OCI-LY7 (cell line): ENCODE measurements at regions not wholly inside any gene's neighbourhood (a gene's known extent, or its start where the extent isn't known, plus 50 kb on each side); places are given as distances from the start of the nearest gene placed in this dataset.

Source experiments
- BruUV-seq: library from RNA; stranded (reverse); fragments of 400-500 nt; replicated peaks from 2 replicates; lab custom pipeline; 2021; lab: Mats Ljungman, UMichigan
- CTCF ChIA-PET: fragments of 300-600 bp; sonication (Branson Sonifier 250); formaldehyde crosslinking; loops from one replicate; lab custom pipeline; 2022; ENCODE audit warnings: antibody characterized with exemption; ENCODE audit not compliant: unreplicated experiment; lab: Charles Lee
- POLR2A ChIA-PET: fragments of 300-600 bp; sonication (Branson Sonifier 250); formaldehyde crosslinking; loops from one replicate; lab custom pipeline; 2022; ENCODE audit warnings: antibody characterized with exemption; lab: Charles Lee
- DNase-seq: peaks from one replicate; pipeline ENCODE4 v3.0.0-alpha.2; 2015; ENCODE audit warnings: low spot score
- H2AFZ ChIP-seq: fragments of 200-600 bp; sonication (generic), shearing (Covaris generic); 2 replicates; pipeline ENCODE4 v1.6.1; 2014; ENCODE audit warnings: mild to moderate bottlenecking, antibody characterized with exemption, low read length, moderate library complexity
- H3K27ac ChIP-seq: fragments of 200-600 bp; sonication (generic); 2 replicates; pipeline ENCODE4 v1.5.1; 2014; ENCODE audit warnings: mixed run types, low read depth, mild to moderate bottlenecking, moderate library complexity, low read length, inconsistent platforms; ENCODE audit not compliant: poor library complexity, severe bottlenecking
- H3K36me3 ChIP-seq: fragments of 200-600 bp; sonication (generic); 2 replicates; pipeline ENCODE4 v1.6.1; 2014; ENCODE audit warnings: mild to moderate bottlenecking, antibody characterized with exemption, low read length, moderate library complexity, mixed read lengths; ENCODE audit not compliant: insufficient read depth
- H3K4me1 ChIP-seq: fragments of 200-600 bp; sonication (generic); 2 replicates; pipeline ENCODE4 v1.5.1; 2014; ENCODE audit warnings: mild to moderate bottlenecking, low read length; ENCODE audit not compliant: insufficient read depth, poor library complexity, severe bottlenecking
- H3K4me2 ChIP-seq: fragments of 200-600 bp; sonication (generic); 2 replicates; pipeline ENCODE4 v1.6.1; 2014; ENCODE audit warnings: mild to moderate bottlenecking, low read length
- H3K4me3 ChIP-seq: fragments of 200-600 bp; sonication (generic); 2 replicates; pipeline ENCODE4 v1.5.1; 2014; ENCODE audit warnings: mild to moderate bottlenecking, low read depth, low read length; ENCODE audit not compliant: poor library complexity, severe bottlenecking
- H3K79me2 ChIP-seq: fragments of 200-600 bp; sonication (generic); 2 replicates; pipeline ENCODE4 v1.6.1; 2016; ENCODE audit warnings: low read depth, mild to moderate bottlenecking, low read length, moderate library complexity, mixed read lengths; ENCODE audit not compliant: insufficient read depth
- H3K9me2 ChIP-seq: fragments of 200-600 bp; sonication (generic); 2 replicates; pipeline ENCODE4 v1.6.1; 2016; ENCODE audit warnings: mild to moderate bottlenecking, low read length, mixed read lengths; ENCODE audit not compliant: insufficient read depth
- H3K9me3 ChIP-seq: fragments of 200-600 bp; sonication (generic); 2 replicates; pipeline ENCODE4 v1.6.1; 2014; ENCODE audit warnings: mild to moderate bottlenecking, mixed run types, low read length, mixed read lengths
- H4K20me1 ChIP-seq: fragments of 200-600 bp; sonication (generic); 2 replicates; pipeline ENCODE4 v1.6.1; 2014; ENCODE audit warnings: mild to moderate bottlenecking, antibody characterized with exemption, low read length, moderate library complexity, mixed read lengths; ENCODE audit not compliant: insufficient read depth
- EZH2phosphoT487 ChIP-seq: fragments of 200-600 bp; sonication (generic); IDR thresholded peaks from 2 replicates; pipeline ENCODE4 v1.6.1; 2018; ENCODE audit warnings: low read depth, borderline replicate concordance, mild to moderate bottlenecking, mixed run types, antibody characterized with exemption, low read length, moderate library complexity, mixed read lengths
- intact Hi-C: fragments of 100-400 bp; cut with micrococcal nuclease; formaldehyde crosslinking; loops from one replicate; pipeline ENCODE4 v1.10.0; 2022; ENCODE audit not compliant: unreplicated experiment
- TF ChIP-seq, protein P1 (sequence below): fragments of 200-600 bp; sonication (generic); conservative IDR thresholded peaks from 2 replicates; pipeline ENCODE4 v1.5.1; 2014; ENCODE audit warnings: mild to moderate bottlenecking, antibody characterized with exemption, low read length, moderate library complexity, mixed read lengths

- Histone ChIP-seq H3K9me3 (no peaks in the 10 kb centered on the region), H2AFZ (no peak overlapping the region), H3K27ac (no peak overlapping the region), H3K36me3 (no peaks in the 10 kb centered on the region), H4K20me1 (no peaks in the 10 kb centered on the region), H3K4me1 (no peaks in the 10 kb centered on the region), H3K79me2 (no peaks in the 10 kb centered on the region), H3K4me3 (no peak overlapping the region), H3K4me2 (no peak overlapping the region), H3K9me2 (no peaks in the 10 kb centered on the region)
- CTCF ChIA-PET: no interaction called here
- TF ChIP-seq, protein P1, sequence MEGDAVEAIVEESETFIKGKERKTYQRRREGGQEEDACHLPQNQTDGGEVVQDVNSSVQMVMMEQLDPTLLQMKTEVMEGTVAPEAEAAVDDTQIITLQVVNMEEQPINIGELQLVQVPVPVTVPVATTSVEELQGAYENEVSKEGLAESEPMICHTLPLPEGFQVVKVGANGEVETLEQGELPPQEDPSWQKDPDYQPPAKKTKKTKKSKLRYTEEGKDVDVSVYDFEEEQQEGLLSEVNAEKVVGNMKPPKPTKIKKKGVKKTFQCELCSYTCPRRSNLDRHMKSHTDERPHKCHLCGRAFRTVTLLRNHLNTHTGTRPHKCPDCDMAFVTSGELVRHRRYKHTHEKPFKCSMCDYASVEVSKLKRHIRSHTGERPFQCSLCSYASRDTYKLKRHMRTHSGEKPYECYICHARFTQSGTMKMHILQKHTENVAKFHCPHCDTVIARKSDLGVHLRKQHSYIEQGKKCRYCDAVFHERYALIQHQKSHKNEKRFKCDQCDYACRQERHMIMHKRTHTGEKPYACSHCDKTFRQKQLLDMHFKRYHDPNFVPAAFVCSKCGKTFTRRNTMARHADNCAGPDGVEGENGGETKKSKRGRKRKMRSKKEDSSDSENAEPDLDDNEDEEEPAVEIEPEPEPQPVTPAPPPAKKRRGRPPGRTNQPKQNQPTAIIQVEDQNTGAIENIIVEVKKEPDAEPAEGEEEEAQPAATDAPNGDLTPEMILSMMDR: no peak
- no peak for TF ChIP-seq EZH2phosphoT487
- no TSS peak for BruUV-seq
- no peak for DNase-seq
- POLR2A ChIA-PET: no interaction called here
- intact Hi-C loops: no loop called here
Observed at GRCh38 chr1:17886838-17887441, 131.8 kb downstream of the ACTL8 start.

DNA sequence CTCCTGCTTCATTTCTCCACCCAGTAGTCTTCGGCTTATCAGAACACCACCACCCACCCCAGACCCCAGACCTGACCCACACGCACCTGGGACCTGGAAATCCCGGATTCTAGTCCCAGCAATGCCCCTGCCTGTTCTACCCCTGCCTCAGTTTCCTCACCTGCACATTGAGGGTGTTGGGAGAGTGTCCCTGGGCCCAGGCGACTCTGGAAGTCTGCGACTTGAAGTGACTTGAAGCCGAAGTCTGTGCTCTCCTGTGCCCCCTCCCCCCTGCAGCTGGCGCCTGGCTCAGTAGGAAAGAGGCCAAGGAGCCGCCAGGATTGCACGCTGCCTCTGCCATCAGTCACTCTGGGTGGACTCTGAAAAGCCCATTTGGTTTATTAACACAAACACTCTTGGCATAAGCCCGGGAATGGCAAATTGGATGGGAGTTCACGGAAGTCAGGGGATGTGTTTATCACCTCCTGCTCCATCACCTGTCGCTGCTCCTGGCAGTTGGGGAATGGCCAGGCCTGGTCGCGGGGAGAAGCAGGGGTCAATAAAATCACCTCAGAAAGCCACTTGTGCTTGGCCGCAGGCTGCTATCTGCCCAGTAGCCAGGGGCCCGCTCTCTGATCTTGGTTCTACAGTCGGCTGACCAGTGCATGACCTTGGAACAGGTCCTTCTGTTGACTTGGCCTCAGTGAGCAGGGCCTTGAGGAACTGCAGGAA is 132.7 kb downstream of the ACTL8 start:
- no peaks in the 10 kb centered on the region for H4K20me1 ChIP-seq
- DNase-seq: no peak
- H3K79me2 ChIP-seq: no peaks in the 10 kb centered on the region
- ChIA-PET POLR2A (no interaction called here), CTCF (no interaction called here)
- H3K36me3 ChIP-seq: no peaks in the 10 kb centered on the region
- H2AFZ ChIP-seq: no peak overlapping the region
- no peaks in the 10 kb centered on the region for H3K9me2 ChIP-seq
- H3K4me1 ChIP-seq: no peaks in the 10 kb centered on the region
- no peak overlapping the region for H3K27ac ChIP-seq
- intact Hi-C loops: no loop called here
- no peak for TF ChIP-seq EZH2phosphoT487
- TF ChIP-seq, protein P1: no peak
- no TSS peak for BruUV-seq
- H3K4me2 ChIP-seq: no peak overlapping the region
- no peaks in the 10 kb centered on the region for H3K9me3 ChIP-seq
- no peak overlapping the region for H3K4me3 ChIP-seq
